ENCODE measurements at regions not wholly inside any gene's neighbourhood (a gene's known extent, or its start where the extent isn't known, plus 50 kb on each side); places are given as distances from the start of the nearest gene placed in this dataset.
A peak's percentile ranks its signal among the peaks of the same experiment; 100 is the strongest.

DNA sequence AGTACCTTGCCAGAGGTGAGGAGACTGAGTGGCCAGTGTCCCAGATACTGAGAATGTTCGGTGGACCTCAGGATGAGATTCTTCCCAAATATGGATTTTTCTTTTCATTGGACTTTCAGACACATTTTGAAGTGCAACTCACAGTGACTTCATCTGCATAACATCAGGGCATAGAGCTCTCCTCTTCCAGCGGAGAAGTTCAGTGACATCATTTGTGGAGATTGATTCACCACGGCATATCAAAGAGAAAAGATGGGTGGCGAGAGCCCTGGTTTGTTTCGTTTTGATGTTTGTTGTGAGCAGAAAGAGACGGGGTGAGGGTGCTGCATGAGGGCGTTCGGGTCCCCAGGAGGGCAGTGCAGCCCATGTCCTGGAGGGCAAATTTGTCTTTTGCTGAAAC lies 120.1 kb upstream of the GPR12 start:
- Mint-ChIP-seq H3K9me3 (no peaks in the 10 kb centered on the region), H3K27me3 (peaks cover 11% of the 10 kb centered on the region), H3K4me3 (no peak overlapping the region), H3K36me3 (ENCODE audit: low read depth) (no peaks in the 10 kb centered on the region), H3K27ac (no peak overlapping the region), H3K4me1 (no peaks in the 10 kb centered on the region)
- ChIA-PET CTCF (no interaction called here), POLR2A (no interaction called here)
- intact Hi-C loops (cut with micrococcal nuclease), result no loop called here
- TF ChIP-seq, protein P1, sequence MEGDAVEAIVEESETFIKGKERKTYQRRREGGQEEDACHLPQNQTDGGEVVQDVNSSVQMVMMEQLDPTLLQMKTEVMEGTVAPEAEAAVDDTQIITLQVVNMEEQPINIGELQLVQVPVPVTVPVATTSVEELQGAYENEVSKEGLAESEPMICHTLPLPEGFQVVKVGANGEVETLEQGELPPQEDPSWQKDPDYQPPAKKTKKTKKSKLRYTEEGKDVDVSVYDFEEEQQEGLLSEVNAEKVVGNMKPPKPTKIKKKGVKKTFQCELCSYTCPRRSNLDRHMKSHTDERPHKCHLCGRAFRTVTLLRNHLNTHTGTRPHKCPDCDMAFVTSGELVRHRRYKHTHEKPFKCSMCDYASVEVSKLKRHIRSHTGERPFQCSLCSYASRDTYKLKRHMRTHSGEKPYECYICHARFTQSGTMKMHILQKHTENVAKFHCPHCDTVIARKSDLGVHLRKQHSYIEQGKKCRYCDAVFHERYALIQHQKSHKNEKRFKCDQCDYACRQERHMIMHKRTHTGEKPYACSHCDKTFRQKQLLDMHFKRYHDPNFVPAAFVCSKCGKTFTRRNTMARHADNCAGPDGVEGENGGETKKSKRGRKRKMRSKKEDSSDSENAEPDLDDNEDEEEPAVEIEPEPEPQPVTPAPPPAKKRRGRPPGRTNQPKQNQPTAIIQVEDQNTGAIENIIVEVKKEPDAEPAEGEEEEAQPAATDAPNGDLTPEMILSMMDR (IDR thresholded peaks at IDR 0.05), result no peak
- ATAC-seq (ENCODE audit: low read depth) (no peak), DNase-seq (no peak)

- ATAC-seq (ENCODE audit: low read depth) (no peak), DNase-seq (no peak)
- TF ChIP-seq, protein P1 (IDR thresholded peaks at IDR 0.05), result no peak
- Mint-ChIP-seq H3K27me3 (peaks cover 2% of the 10 kb centered on the region), H3K9me3 (no peaks in the 10 kb centered on the region), H3K4me3 (no peak overlapping the region), H3K36me3 (ENCODE audit: low read depth) (no peaks in the 10 kb centered on the region), H3K4me1 (no peaks in the 10 kb centered on the region), H3K27ac (no peak overlapping the region)
- intact Hi-C loops (cut with micrococcal nuclease), result no loop called here
- POLR2A ChIA-PET, result no interaction called here
- CTCF ChIA-PET, result no interaction called here
These were observed 117.9 kb upstream of the GPR12 start for GRCh38 chr13:26878438-26878837.

GRCh38 chr13:26873386-26873698 lies 112.8 kb upstream of the GPR12 start:
- Mint-ChIP-seq H3K27ac (no peak overlapping the region), H3K9me3 (no peaks in the 10 kb centered on the region), H3K4me1 (no peaks in the 10 kb centered on the region), H3K27me3 (no peaks in the 10 kb centered on the region), H3K4me3 (no peak overlapping the region), H3K36me3 (ENCODE audit: low read depth) (no peaks in the 10 kb centered on the region)
- CTCF ChIA-PET, result interaction anchor here (1.0 to 1.1 kb wide), 2 partner anchors 171 to 175 kb away, joined by 3 to 4 read pairs; no protein-coding TSS in a partner anchor
- POLR2A ChIA-PET, result no interaction called here
- TF ChIP-seq, protein P1 (IDR thresholded peaks at IDR 0.05), result no peak
- intact Hi-C loops (cut with micrococcal nuclease), result loop anchor here (1.0 kb wide), 1 partner anchor 166 kb away; no protein-coding TSS in a partner anchor
- DNase-seq, result no peak
- ATAC-seq (ENCODE audit: low read depth), result no peak

GRCh38 chr13:26872525-26873385 lies 112.2 kb upstream of the GPR12 start:
- intact Hi-C loops (cut with micrococcal nuclease), result loop anchor here (1.0 kb wide), 1 partner anchor 165 kb away; no protein-coding TSS in a partner anchor
- H3K27me3 Mint-ChIP-seq, result no peaks in the 10 kb centered on the region
- ATAC-seq (ENCODE audit: low read depth), result no peak

GRCh38 chr13:26867451-26868091 lies 107.0 kb upstream of the GPR12 start:
- intact Hi-C loops (cut with micrococcal nuclease), result no loop called here
- TF ChIP-seq, protein P1 (IDR thresholded peaks at IDR 0.05), result no peak
- H3K36me3 Mint-ChIP-seq (ENCODE audit: low read depth), result no peaks in the 10 kb centered on the region
- H3K4me3 Mint-ChIP-seq, result no peak overlapping the region
- no peaks in the 10 kb centered on the region for H3K9me3 Mint-ChIP-seq
- no peak overlapping the region for H3K27ac Mint-ChIP-seq
- no peak for DNase-seq
- CTCF ChIA-PET, result no interaction called here
- POLR2A ChIA-PET, result no interaction called here
- H3K27me3 Mint-ChIP-seq, result peaks cover 3% of the 10 kb centered on the region
- H3K4me1 Mint-ChIP-seq, result no peaks in the 10 kb centered on the region
- ATAC-seq (ENCODE audit: low read depth), result no peak

More at GRCh38 chr13:26872525-26873385, 112.2 kb upstream of the GPR12 start:
- DNase-seq, result peak; percentile 20
- Mint-ChIP-seq H3K4me1 (no peaks in the 10 kb centered on the region), H3K4me3 (no peak overlapping the region), H3K27ac (no peak overlapping the region), H3K9me3 (no peaks in the 10 kb centered on the region), H3K36me3 (ENCODE audit: low read depth) (no peaks in the 10 kb centered on the region)
- TF ChIP-seq, protein P1 (IDR thresholded peaks at IDR 0.05), result peak; percentile 27
- POLR2A ChIA-PET, result no interaction called here
- CTCF ChIA-PET, result interaction anchor here (1.0 to 1.2 kb wide), 3 partner anchors 10 to 174 kb away, joined by 3 to 4 read pairs (median 3); no protein-coding TSS in a partner anchor
